ENCODE measurements at regions not wholly inside any gene's neighbourhood (a gene's known extent, or its start where the extent isn't known, plus 50 kb on each side); places are given as distances from the start of the nearest gene placed in this dataset.
A peak's percentile ranks its signal among the peaks of the same experiment; 100 is the strongest.
"Not testable (repeated sequence)": the region's sequence is repeated elsewhere in the genome, so short reads cannot be mapped to it uniquely, and the experiment has no call there.

DNA sequence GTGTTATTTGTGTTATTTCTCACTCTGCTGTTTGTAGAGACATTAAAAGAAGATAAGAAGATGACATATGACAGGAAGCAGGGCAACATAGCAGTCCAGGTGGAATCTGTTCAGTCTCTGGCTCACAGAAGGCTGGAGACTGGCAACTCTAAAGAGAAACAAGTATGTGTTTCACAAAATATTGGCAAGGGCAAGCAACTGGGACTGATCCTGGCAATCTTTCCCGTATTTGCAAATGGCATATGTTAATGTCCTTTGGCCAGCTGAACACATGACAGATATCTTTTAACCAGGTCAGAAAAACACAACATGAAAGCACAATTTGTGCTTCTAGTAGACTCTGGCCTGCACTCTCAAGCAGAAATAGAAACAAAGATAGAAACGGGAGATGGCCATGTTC, 1354.1 kb upstream of the EPHA6 start:
- DNase-seq (ENCODE audit: low spot score): peak; percentile 31

DNA sequence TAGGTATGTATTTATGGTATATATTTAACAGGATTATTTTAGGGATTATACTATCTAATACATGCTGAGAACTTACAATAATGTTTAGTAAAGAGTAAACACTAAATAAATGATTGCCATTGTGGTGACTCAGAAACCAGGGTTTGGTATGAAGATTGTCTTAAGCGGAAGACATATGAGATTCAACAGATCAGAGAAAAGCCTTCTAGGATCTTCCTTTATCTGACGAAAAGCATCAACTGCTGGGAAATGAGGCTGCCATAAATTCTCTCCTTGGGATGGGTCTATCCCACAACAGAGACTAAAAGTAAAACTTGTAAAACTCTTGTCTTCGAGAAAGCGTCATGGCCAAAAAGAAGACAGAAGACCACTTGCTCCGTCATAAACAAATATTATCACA, 1352.2 kb upstream of the EPHA6 start:
- peak; percentile 93 for DNase-seq (ENCODE audit: low spot score)

DNA sequence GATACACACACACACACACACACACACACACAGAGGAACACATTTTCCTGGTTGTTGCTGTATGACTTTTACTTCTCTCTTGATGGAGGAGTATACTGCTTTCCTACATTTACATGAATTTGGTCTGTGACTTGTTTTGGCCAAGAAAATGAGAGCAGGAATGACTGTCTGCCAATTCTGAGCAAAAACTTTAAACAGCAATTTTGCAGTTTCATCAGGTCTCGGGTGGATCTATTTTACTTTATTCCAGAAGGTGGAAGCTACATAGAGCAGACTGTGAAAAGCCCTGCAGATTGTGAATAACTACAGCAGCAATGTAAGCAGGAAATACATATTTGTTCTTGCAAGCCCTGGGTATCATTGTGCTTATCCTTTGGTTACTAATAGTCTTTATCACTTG, 1350.0 kb upstream of the EPHA6 start:
- DNase-seq (ENCODE audit: low spot score): peak; percentile 76

DNA sequence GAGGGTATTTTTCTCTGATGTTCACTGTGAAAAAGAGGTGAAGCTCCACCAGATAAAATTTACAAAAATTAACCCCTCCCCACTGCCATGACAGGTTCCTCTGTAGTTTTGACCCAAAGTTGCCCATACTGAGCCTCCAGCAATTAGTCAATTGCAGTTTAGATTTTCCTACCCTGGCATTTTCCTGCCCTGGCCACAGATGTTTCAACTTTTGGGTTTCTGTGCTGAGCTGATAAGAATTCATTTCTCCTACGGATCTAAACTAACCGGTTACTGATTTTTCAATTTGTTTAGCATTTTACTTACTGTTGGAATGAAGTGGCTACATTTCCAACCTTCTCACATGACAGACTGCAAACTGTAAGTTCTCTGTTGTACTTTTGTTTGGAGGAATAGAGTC, 1346.1 kb upstream of the EPHA6 start:
- DNase-seq (ENCODE audit: low spot score): no peak

DNA sequence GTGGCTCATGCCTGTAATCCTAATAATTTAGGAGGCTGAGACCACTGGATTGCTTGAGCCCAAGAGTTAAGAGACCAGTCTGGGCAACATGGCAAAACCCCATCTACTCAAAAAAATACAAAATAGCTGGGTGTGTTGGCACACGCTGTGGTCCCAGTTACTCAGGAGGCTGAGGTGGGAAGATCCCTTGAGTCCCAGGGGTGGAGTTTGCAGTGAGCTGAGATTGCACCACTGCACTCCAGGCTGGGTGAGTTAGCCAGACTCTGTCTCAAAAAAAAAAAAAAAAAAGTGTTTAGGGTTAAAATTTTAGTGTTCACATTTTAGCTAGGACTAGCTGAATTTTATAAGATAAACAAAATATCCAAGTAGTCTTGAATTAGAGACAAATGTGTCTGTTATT, 1340.1 kb upstream of the EPHA6 start:
- DNase-seq (ENCODE audit: low spot score): no peak

DNA sequence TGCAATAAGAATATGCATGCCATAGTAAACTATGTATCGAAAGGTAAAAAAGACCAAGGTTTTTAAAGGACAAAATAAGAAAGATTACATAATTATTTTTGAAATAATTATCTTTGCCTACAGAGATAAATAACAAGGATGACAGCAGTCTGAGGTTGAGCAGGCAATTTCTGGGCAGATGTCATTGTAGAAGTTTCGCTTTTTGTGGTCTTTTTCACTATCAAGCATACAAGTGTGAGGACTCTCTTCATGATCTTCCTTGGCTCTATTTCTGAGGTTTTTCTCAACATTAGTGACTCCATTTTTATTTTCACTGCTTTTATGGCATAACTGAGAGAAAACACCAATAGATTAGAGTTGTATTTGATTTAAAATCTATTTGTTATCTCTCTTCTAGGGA, 1337.9 kb upstream of the EPHA6 start:
- DNase-seq (ENCODE audit: low spot score): no peak

DNA sequence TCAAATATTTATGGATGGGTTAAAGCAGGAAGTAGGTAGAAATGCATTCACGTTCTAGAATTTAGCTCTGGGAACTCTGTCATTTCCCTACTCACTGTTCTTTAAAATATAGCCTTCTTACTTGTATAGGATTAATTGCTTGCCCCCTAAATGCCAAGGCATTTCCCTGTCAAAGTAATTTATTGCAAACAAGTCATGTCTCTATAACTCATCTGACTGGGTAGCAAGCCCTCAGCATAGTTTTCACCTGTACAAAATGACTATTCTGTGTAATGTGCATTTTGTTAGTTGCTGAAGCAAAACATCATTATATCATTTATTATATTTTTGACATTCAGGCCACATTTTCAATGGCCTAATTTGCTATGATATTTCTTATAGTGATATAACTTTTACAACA, 1308.2 kb upstream of the EPHA6 start:
- DNase-seq (ENCODE audit: low spot score): no peak

DNA sequence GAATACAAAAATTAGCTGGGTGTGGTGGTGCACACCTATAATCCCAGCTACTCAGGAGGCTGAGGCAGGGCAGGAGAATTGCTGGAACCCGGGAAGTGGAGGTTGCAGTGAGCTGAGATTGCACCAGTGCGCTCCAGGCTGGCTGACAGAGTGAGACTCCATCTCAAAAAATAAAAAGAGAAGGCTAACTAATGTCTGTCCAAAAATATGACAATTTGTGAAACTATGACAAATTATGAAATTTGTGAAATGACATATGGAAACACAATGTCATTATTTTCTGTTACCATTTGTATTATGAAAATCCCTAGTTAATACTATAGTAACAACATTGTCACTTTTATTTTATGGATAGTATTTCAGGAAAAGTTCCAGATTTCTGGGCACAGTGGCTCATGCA, 1306.3 kb upstream of the EPHA6 start:
- no peak for DNase-seq (ENCODE audit: low spot score)

DNA sequence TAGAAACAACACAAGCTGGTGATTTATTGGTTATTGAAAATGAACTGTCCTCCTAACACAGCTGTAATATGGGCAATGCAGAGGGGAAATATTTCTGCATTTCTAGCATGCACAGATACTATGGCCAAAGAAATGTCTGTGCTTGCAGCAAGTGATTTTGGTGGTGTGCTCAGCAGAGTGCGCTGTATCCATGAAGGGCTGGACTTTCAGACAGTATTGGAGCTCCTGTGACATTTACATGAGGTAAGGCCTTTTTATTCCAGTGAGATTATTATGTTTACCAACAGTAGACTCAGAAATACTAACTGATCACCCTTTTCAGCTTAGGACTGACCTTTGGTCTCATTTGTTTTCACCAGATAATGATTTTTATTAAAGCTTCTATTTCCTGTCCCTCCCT, 1302.6 kb upstream of the EPHA6 start:
- DNase-seq (ENCODE audit: low spot score): no peak

DNA sequence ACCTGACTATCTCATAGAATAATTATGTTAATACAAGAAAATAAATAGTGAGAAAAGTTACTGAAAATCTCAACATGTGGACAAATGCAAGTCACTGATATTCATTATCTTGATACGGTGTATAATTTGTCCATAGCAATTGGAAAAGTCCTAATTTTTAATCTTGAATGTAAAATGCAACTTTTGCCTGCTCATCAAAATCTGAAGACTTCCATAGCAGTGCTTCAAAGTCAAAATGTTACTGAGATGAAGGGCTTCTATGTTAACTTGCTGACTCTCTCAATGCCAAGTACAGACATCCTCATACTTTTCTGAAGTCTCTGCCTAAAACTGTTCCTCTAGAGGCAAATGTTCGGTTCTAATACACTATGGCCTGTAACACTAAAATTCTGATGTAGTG, 1300.1 kb upstream of the EPHA6 start:
- no peak for DNase-seq (ENCODE audit: low spot score)

DNA sequence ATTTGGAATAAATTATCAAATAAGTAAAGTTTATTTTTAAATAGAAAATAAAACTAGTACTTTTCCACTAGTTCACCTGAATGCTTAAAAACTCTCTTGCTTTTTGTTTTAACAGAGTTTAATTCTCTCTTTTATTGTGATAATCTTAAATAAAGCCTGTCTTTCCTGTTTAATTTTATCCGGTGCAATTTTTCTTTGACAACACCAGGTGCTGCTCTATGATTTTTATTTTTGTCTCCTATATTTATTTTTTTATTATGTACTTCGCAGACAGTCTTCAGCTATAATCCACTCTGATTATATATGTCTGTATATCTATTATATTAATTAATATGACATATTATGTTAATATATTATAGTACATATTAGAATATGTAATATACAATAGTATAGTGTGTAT, 1293.0 kb upstream of the EPHA6 start:
- DNase-seq (ENCODE audit: low spot score): no peak

DNA sequence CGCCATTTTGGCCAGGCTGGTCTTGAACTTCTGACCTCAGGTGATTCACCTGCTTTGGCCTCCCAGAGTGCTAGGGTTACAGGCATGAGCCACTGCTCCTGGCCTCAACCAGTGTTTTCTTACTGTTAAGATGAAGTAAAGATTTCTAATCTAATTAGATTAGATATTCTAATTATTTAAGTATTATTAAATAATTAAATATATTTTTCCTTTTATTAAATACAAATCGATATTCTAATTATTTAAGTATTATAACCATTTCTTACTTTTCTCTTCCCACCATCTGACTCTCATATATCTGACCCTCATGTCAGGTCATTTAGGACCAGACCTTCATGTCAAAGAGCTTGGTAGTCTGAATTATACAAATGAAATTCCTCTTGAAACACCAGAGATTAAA, 1291.9 kb upstream of the EPHA6 start:
- no peak for DNase-seq (ENCODE audit: low spot score)

DNA sequence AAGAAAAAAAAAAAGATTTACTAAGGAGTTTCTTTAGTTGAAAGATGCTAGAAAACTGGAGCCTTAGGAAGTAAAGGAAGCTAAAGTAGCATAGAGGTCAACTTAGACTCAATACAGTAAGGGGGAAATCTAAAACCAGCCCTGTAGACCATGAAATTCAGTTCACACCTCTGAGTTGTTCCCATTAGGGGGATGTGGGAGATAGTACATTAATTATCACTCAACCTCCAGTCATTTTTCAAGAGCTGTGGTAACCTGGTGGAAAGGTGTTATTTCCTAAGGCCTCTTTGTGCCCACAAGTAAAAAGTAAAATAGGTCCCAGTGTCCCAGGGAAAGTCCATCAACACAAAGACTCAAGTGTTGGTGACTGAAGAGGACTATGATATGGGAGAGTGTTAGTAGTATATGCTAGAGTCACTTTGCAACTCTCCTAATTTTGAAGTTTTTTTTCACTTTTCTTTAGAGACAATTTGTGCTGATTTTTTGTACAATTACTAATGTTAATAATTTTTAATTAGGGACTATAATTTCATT, 1274.4 kb upstream of the EPHA6 start:
- DNase-seq (ENCODE audit: low spot score): no peak

DNA sequence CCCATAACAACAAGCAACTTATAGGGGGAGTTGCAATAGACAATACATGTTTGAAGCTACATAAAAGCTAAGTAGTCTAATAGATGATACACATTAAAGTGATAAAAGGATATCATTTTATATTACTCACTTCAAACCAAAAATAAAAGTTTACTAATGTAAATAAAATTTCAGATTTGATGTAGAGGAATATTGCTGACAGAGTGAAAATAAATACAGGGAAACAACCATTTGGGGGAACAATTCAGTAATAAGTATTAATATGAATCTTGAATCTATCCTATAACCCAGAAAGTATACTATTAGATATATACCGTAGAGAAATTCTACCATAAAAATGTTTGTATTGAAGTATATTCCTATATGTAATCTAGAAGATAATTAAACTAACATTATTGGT, 1248.9 kb upstream of the EPHA6 start:
- no peak for DNase-seq (ENCODE audit: low spot score)

DNA sequence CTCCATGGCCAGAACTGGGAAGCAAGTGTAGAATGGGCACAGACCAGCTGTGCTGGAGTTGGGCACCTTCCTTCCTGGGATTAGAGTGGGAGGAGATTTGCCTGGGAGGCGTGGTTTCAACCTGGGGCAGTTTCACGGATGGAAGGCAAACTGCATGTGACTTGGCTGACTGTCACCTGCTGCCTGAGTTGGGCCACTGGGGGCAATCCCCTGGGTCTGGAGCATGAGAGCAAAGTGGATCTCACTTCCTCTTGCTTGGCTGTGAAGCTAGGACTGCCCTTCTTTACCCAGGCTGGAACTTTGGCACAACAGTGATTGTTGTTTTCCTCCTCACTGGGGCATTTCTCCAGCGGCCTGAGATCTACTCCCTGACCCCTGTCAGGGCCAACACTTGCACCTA, 1247.0 kb upstream of the EPHA6 start:
- no peak for DNase-seq (ENCODE audit: low spot score)

DNA sequence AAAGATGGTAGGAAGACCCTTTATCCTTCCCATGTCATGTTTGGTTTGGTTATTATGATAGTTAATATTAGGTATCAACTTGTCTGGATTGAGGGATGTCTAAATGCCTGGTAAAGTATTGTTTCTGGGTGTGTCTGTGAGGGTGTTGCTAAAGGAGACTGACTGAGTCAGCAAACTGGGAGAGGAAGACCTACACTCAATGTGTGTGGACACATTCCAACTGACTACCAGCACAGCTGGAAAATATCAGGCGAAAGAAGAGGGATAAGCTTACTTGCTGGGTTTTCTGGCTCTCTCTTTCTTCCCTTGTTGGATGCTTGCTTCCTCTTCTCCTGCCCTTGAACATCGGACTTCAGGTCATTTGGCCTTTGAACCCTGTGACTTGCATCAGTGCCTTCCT, 1227.6 kb upstream of the EPHA6 start:
- DNase-seq (ENCODE audit: low spot score): peak; percentile 80

DNA sequence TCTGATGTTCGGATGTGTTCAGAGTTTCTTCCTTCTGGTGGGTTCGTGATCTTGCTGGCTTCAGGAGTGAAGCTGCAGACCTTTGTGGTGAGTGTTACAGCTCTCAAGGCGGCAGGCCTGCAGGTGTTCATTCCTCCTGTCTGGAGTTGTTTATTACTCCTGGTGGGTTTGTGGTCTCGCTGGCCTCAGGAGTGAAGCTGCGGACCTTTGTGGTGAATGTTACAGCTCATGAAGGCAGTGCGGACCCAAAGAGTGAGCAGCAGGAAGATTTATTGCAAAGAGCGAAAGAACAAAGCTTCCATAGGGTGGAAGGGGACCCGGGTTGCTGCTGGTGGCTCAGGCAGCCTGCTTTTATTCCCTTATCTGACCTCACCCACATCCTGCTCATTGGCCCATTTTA, 1226.8 kb upstream of the EPHA6 start:
- not testable (repeated sequence) for DNase-seq (ENCODE audit: low spot score)

DNA sequence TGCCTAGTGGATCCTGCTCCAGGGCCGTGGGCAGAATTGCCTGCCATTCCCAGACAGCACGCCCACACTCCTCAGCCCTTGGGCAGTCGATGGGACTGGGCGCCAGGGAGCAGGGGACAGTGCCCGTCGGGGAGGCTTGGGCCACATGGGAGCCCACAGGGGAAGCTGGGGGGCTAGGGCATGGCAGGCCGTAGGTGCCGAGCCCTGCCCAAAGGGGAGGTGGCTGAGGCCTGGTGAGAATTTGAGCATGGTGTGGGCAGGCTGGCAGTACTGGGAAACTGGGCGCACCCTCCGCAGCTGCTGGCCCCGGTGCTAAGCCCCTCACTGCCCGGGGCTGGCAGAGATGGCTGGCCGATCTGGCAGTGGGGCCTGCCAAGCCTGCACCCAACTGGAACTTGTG, 1225.9 kb upstream of the EPHA6 start:
- DNase-seq (ENCODE audit: low spot score): no peak

DNA sequence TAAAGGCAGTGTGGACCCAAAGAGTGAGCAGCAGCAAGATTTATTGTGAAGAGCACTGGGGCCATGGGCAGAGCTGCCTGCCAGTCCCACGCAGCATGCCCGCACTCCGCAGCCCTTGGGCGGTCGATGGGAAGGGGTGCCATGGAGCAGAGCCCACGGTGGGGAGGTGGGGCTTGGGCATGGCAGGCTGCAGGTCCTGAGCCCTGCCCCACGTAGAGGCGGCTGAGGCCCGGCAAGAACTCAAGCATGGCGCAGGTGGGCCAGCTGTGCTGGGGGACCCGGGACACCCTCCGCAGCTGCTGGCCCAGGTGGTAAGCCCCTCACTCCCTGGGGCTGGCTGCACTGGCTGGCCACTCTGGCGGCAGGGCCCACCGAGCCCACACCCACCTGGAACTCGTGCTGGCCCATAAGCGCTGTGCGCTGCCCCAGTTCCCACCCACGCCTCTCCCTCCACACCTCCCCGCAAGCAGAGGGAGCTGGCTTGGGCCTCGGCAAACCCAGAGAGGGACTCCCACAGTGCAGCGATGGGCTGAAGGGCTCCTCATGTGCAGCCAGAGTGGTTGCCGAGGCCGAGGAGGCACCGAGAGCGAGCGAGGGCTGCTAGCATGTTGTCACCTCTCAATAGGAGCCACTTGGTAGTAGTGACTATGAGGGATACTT, 1218.8 kb upstream of the EPHA6 start:
- no peak for DNase-seq (ENCODE audit: low spot score)

DNA sequence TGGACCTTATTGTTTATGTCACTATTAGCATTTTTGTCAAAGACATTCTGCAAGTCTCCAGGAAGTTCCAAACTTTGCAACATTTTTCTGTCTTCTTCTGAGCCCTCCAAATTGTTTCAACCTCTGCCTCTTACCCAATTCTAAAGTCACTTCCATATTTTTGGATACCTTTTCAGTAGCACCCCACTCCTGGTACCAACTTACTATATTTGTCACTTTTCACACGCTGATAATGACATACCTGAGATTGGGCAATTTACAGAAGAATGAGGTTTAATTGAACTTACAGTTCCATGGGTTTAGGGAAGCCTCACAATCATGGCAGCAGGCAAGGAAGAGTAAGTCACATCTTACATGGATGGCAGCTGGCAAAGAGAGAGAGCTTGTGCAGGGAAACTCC, 1206.5 kb upstream of the EPHA6 start:
- DNase-seq (ENCODE audit: low spot score): no peak

DNA sequence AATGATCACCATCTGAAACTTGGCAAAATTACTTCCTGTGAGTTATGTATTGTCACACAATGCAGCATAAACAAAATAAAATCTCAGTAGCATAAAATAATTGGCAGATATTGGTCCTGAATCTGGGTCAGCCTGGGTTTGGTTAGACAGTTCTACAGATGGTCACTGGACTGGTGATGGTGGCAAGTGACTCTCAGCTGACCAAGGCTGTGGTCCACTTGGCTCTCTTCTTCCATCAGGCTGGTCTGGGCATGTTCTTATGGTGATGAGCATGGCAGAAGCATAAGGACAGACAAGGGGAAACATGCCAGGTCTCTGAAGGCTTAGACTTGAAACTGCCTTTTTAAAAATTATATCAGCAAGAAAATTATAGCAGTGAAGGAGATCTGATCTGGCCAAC, 1205.0 kb upstream of the EPHA6 start:
- DNase-seq (ENCODE audit: low spot score): no peak

DNA sequence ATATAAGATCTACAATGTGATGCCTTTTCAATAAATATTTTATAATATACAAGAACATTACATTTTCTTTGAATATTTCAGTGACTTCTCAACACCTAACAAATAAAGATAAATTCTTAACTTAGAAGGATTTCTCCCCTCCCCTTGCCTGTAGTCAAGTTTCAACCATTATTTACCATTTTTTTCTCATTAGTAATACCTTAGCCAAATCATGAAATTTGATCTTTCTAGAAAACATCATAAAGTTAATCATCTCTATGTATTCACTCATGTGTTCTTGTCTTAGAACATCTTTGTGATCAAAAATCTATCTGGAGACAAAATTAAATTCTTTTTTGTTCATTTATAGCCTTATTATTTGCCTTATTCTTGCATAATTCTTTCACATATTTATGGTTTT, 1201.8 kb upstream of the EPHA6 start:
- DNase-seq (ENCODE audit: low spot score): no peak

DNA sequence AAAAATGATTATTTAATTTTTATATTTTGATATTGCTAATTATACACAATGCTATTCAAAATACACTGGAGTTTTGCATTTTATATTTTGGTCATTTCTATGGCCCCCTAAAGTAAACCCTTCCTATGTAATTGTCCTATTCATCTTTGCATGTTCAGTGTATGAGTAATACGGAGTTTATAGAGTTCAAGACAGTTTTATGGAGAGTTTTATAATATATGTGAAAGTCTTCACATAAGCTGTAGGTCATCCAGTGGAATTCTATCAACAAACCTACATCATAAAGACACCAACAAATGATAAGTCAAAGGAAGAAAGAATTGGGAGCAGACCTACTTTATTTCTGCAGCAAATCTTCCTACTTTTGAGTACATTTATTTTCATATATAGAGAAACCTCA, 1200.4 kb upstream of the EPHA6 start:
- DNase-seq (ENCODE audit: low spot score): peak; percentile 8

DNA sequence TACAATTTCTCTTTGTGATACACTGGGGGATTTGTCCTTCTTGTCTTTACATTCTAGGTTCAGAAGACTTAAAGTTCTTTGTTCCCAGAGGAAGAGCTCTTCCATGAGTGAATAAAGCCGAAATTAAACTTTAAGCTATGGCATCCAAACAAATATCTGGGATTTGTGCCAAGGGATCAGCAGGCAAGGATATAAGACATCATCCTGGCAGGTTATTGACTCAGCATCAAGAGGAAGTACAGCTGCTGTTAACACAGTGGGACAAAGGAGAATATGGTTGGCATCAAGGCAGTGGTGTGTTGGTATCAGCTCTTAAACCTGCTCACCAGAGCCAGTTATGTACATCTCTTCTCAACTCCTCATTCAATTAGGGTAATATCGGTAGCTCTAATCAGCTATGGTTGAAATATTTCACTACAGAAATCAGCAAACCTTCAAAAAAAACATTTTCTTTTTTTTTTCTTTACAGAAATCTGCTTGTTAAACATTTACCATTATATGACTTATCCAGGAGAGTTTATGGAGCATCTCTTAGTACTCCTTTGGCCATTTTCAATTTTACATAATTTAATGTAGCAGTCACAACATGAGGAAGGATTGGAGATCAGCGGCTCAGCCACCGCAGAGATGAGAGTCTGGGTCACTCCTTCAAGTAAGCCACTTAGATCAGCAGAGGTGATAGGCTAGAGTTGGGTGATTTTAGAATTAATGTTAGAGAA, 1198.6 kb upstream of the EPHA6 start:
- DNase-seq (ENCODE audit: low spot score): no peak

Data from umbilical cord (tissue), 1 donor.